ENCODE measurements at regions not wholly inside any gene's neighbourhood (a gene's known extent, or its start where the extent isn't known, plus 50 kb on each side); places are given as distances from the start of the nearest gene placed in this dataset.

DNA sequence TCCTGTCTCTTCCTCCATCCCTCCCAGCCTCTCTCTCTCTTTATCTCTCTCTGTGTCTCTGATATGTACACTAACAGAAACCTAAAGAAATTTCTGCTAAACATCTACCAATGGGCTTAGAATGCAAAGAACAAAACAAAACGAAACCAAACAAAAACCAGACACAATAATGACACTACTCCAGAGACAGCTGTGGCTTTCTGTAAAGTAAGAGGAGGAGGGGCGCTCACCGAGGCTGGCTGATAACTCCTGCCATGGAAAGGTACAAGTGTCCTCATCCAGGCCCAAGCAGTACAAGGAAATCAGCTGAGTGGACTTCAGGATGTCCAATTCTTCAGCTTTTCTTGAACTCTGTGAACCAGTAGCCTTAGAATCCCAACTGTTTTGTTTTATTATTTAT, 70.4 kb upstream of the FZD8 start:
- TF ChIP-seq, protein P1, sequence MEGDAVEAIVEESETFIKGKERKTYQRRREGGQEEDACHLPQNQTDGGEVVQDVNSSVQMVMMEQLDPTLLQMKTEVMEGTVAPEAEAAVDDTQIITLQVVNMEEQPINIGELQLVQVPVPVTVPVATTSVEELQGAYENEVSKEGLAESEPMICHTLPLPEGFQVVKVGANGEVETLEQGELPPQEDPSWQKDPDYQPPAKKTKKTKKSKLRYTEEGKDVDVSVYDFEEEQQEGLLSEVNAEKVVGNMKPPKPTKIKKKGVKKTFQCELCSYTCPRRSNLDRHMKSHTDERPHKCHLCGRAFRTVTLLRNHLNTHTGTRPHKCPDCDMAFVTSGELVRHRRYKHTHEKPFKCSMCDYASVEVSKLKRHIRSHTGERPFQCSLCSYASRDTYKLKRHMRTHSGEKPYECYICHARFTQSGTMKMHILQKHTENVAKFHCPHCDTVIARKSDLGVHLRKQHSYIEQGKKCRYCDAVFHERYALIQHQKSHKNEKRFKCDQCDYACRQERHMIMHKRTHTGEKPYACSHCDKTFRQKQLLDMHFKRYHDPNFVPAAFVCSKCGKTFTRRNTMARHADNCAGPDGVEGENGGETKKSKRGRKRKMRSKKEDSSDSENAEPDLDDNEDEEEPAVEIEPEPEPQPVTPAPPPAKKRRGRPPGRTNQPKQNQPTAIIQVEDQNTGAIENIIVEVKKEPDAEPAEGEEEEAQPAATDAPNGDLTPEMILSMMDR (IDR thresholded peaks at IDR 0.05; ENCODE audit: extremely low read depth in 1 of 2, insufficient read depth in 1 of 2, low read depth in 1 of 2, low read length in 2 of 2), result no peak
- TF ChIP-seq POLR2AphosphoS5 (IDR thresholded peaks at IDR 0.05; ENCODE audit: insufficient read depth, low read depth, low read length) (no peak), POLR2A (IDR thresholded peaks at IDR 0.05; ENCODE audit: low read depth, low read length) (no peak)

Data from endothelial cell of umbilical vein (primary cell).